Ovary (tissue), 7 donors: ENCODE measurements at regions not wholly inside any gene's neighbourhood (a gene's known extent, or its start where the extent isn't known, plus 50 kb on each side); places are given as distances from the start of the nearest gene placed in this dataset.

ENCODE experiments used
- DNase-seq, 5 donors: peaks; one replicate each; pipeline ENCODE4 v3.0.0-alpha.2; 2019 to 2020
- H3K27ac ChIP-seq, 2 donors: fragments of 200-600 bp; one replicate each; pipeline versions ENCODE4 v1.5.1 to v1.8.0; 2019 to 2022
- H3K27me3 ChIP-seq: fragments of 200-600 bp; one replicate; pipeline ENCODE4 v1.8.0; 2022
- H3K36me3 ChIP-seq: fragments of 200-600 bp; sonication (generic); one replicate; pipeline ENCODE4 v1.5.1; 2019
- H3K4me1 ChIP-seq: one replicate; pipeline ENCODE4 v1.8.1; 2013; ENCODE audit warnings: mild to moderate bottlenecking, moderate library complexity; ENCODE audit not compliant: insufficient read depth
- H3K4me3 ChIP-seq: fragments of 200-600 bp; sonication (generic); one replicate; pipeline ENCODE4 v1.5.1; 2017
- H3K9me3 ChIP-seq, 2 donors: fragments of 200-600 bp in 1 of 2; sonication (generic) in 1 of 2; one replicate each; pipeline versions ENCODE4 v1.5.1 to v1.8.1; 2013 to 2019; ENCODE audit warnings: mild to moderate bottlenecking in 1 of 2, moderate library complexity in 1 of 2
- CTCF ChIP-seq, 3 donors: fragments of 450-650 bp in 2 of 3; fragments of 200-600 bp in 1 of 3; IDR thresholded peaks; one replicate each; pipeline versions ENCODE4 v1.5.1 to v1.8.0; 2016 to 2022; ENCODE audit warnings: antibody characterized with exemption in 3 of 3, mild to moderate bottlenecking in 1 of 3
- EP300 ChIP-seq: sonication (generic); formaldehyde crosslinking; IDR thresholded peaks from one replicate; pipeline ENCODE4 v1.6.1; 2017; ENCODE audit warnings: antibody characterized with exemption
- POLR2A ChIP-seq: fragments of 450-650 bp; IDR thresholded peaks from one replicate; pipeline ENCODE4 v1.6.1; 2017; ENCODE audit warnings: antibody characterized with exemption, mild to moderate bottlenecking, moderate library complexity
- whole genome bisulfite sequencing, 3 donors: extraction: QIAGEN DNeasy Blood & Tissue Kit in 1 of 3; methylation state at CpG; one replicate each; pipeline versions ENCODE4 v1.1.5 to v1.1.7; 2013 to 2017; 5-methylcytosine and 5-hydroxymethylcytosine counted together
- intact Hi-C, 4 donors: fragments of 100-400 bp; cut with DNase I; formaldehyde crosslinking; loops; one replicate each; pipeline versions ENCODE4 v1.11.0 to v1.15.1; 2022 to 2023
- donor health status: DM: no; HTN: no; CAD: no; lungs with moderate emphysema.
- donor health status: DM: no; HTN: no; CAD: no.
- donor health status: Bipolar disorder and iron deficiency.
- donor health status: DM: no; HTN: no; CAD: no.
- donor health status: DM: yes; HTN: yes; CAD: no.

GRCh38 chr19:30688696-30689095 lies 316.5 kb downstream of the ZNF536 start:
- Histone ChIP-seq H3K27ac (no peak overlapping the region), H3K4me3 (no peak overlapping the region), H3K4me1 (peaks cover 1% of the 10 kb centered on the region), H3K36me3 (no peaks in the 10 kb centered on the region), H3K27me3 (no peaks in the 10 kb centered on the region), H3K9me3 (no peaks in the 10 kb centered on the region)
- TF ChIP-seq CTCF (IDR thresholded peaks at IDR 0.05), result no peak
- 86 to 95% (median 92%) methylated on average over 5 of the region's 5 CpGs for WGBS, 3 donors
- DNase-seq, result no peak
- intact Hi-C loops, result loop anchor here in 3 of 4 donors (5.0 to 10.0 kb wide), 4 partner anchors 1354 to 1876 kb away; no protein-coding TSS in a partner anchor

- DNase-seq, result no peak
- TF ChIP-seq CTCF (IDR thresholded peaks at IDR 0.05) (no peak), POLR2A (no peak), EP300 (no peak)
- 44 to 66% (median 54%) methylated on average over 16 of the region's 16 CpGs for WGBS, 3 donors
- Histone ChIP-seq H3K36me3 (no peaks in the 10 kb centered on the region), H3K4me3 (no peak overlapping the region), H3K4me1 (peaks cover 1% of the 10 kb centered on the region), H3K27ac (no peak overlapping the region), H3K9me3 (no peaks in the 10 kb centered on the region), H3K27me3 (no peaks in the 10 kb centered on the region)
- intact Hi-C loops, result loop anchor here in 3 of 4 donors (5.0 to 10.0 kb wide), 4 partner anchors 1355 to 1878 kb away; no protein-coding TSS in a partner anchor
Measured at GRCh38 chr19:30686826-30687566, 314.8 kb downstream of the ZNF536 start.

GRCh38 chr19:30686176-30686820 lies 314.1 kb downstream of the ZNF536 start:
- Histone ChIP-seq H3K4me3 (no peak overlapping the region), H3K36me3 (no peaks in the 10 kb centered on the region), H3K27me3 (no peaks in the 10 kb centered on the region), H3K4me1 (no peaks in the 10 kb centered on the region), H3K27ac (no peak overlapping the region), H3K9me3 (no peaks in the 10 kb centered on the region)
- no peak for TF ChIP-seq EP300
- TF ChIP-seq CTCF (IDR thresholded peaks at IDR 0.05), result no peak
- TF ChIP-seq POLR2A, result no peak
- 34 to 46% (median 38%) methylated on average over 23 of the region's 23 CpGs for WGBS, 3 donors
- intact Hi-C loops, result loop anchor here in 3 of 4 donors (5.0 to 10.0 kb wide), 4 partner anchors 1356 to 1879 kb away; no protein-coding TSS in a partner anchor
- DNase-seq, result peak in 4 of 5 donors; percentile 24 to 52 (median 45)

- no peak overlapping the region for H3K27ac ChIP-seq
- no peak for DNase-seq
- no peaks in the 10 kb centered on the region for H3K36me3 ChIP-seq
- H3K4me3 ChIP-seq, result no peak overlapping the region
- no peaks in the 10 kb centered on the region for H3K27me3 ChIP-seq
- TF ChIP-seq EP300 (no peak), CTCF (IDR thresholded peaks at IDR 0.05) (no peak), POLR2A (no peak)
- 76 to 82% (median 79%) methylated on average over 13 of the region's 13 CpGs for WGBS, 3 donors
- H3K4me1 ChIP-seq, result no peaks in the 10 kb centered on the region
- no peaks in the 10 kb centered on the region for H3K9me3 ChIP-seq
- intact Hi-C loops, result loop anchor here in 3 of 4 donors (5.0 to 10.0 kb wide), 4 partner anchors 1357 to 1879 kb away; no protein-coding TSS in a partner anchor
Measured at GRCh38 chr19:30685426-30686000, 313.3 kb downstream of the ZNF536 start.
